ENCODE measurements at regions not wholly inside any gene's neighbourhood (a gene's known extent, or its start where the extent isn't known, plus 50 kb on each side); places are given as distances from the start of the nearest gene placed in this dataset.
A peak's percentile ranks its signal among the peaks of the same experiment; 100 is the strongest.

DNA sequence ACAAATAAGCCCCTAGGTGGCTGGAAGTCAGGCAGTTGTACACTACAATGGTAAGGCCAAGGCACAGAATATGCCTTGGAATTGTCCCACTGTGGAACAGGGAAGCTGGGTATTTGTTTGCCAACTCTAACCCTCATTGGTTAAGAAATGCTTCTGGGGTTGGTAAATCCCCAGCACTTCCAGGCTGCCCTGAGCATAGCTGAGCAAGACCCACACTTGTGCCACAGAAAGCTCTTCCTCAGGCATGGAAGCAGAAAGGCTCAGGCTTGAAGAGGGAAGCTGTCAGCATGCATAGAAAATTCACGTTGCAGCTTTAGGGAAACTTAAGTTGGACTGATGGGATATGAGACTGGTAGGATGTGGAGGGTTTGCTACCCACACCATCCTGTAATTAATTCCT lies 86.9 kb upstream of the PLCL2 start:
- Histone ChIP-seq H3K27me3 (replicated peaks in 1 of 4; ENCODE audit: control extremely low read depth in 1 of 4, control insufficient read depth in 3 of 4, insufficient read depth in 4 of 4, low read length in 3 of 4) (no peaks in the 10 kb centered on the region), H3K9ac (ENCODE audit: low read length) (no peak overlapping the region), H3K4me1 (ENCODE audit: control insufficient read depth in 2 of 2, insufficient read depth in 2 of 2, low read length in 2 of 2) (peaks cover 44% of the 10 kb centered on the region in 2 donors), H2AFZ (ENCODE audit: insufficient read depth, low read depth, low read length, poor library complexity, severe bottlenecking) (no peak overlapping the region), H3K9me3 (ENCODE audit: control extremely low read depth in 1 of 3, control insufficient read depth in 2 of 3, insufficient read depth in 1 of 3, low read length in 2 of 3) (no peaks in the 10 kb centered on the region), H3K79me2 (ENCODE audit: control insufficient read depth, insufficient read depth, low read length) (no peaks in the 10 kb centered on the region), H3K36me3 (replicated peaks in 1 of 2; ENCODE audit: control extremely low read depth in 1 of 2, control insufficient read depth in 1 of 2, extremely low read depth in 1 of 2, insufficient read depth in 2 of 2, low read length in 1 of 2) (no peaks in the 10 kb centered on the region), H3K27ac (ENCODE audit: low read length in 2 of 2) (no peak overlapping the region), H3K4me2 (replicated peaks; ENCODE audit: low read depth, low read length, poor library complexity, severe bottlenecking) (no peak overlapping the region), H4K20me1 (ENCODE audit: control insufficient read depth, insufficient read depth, low read length, poor library complexity, severe bottlenecking) (no peaks in the 10 kb centered on the region), H3K4me3 (ENCODE audit: control extremely low read depth in 1 of 5, extremely low read depth in 1 of 5, insufficient read depth in 1 of 5, low read depth in 2 of 5, low read length in 4 of 5) (no peak overlapping the region)
- Mint-ChIP-seq H3K27ac (no peak overlapping the region), H3K4me1 (peaks cover 50% of the 10 kb centered on the region), H3K27me3 (no peaks in the 10 kb centered on the region), H3K4me3 (no peak overlapping the region), H3K9me3 (ENCODE audit: insufficient read depth) (no peaks in the 10 kb centered on the region)
- intact Hi-C loops (cut with micrococcal nuclease) = no loop called here
- TF ChIP-seq, protein P1, sequence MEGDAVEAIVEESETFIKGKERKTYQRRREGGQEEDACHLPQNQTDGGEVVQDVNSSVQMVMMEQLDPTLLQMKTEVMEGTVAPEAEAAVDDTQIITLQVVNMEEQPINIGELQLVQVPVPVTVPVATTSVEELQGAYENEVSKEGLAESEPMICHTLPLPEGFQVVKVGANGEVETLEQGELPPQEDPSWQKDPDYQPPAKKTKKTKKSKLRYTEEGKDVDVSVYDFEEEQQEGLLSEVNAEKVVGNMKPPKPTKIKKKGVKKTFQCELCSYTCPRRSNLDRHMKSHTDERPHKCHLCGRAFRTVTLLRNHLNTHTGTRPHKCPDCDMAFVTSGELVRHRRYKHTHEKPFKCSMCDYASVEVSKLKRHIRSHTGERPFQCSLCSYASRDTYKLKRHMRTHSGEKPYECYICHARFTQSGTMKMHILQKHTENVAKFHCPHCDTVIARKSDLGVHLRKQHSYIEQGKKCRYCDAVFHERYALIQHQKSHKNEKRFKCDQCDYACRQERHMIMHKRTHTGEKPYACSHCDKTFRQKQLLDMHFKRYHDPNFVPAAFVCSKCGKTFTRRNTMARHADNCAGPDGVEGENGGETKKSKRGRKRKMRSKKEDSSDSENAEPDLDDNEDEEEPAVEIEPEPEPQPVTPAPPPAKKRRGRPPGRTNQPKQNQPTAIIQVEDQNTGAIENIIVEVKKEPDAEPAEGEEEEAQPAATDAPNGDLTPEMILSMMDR (IDR thresholded peaks at IDR 0.05) = no peak
- TF ChIP-seq EZH2 (IDR thresholded peaks at IDR 0.05; ENCODE audit: borderline replicate concordance, insufficient read depth, low read depth, low read length, poor library complexity, severe bottlenecking) = no peak
- POLR2A ChIA-PET = no interaction called here
- DNase-seq (no peak), ATAC-seq (ENCODE audit: low read depth) (no peak)
- WGBS (ENCODE audit: insufficient coverage) = no CpG with 5 or more reads among the region's 1 CpG
- CTCF ChIA-PET = interaction anchor here (0.5 kb wide), 1 partner anchor 839 kb away, joined by 3 read pairs; no protein-coding TSS in a partner anchor

DNA sequence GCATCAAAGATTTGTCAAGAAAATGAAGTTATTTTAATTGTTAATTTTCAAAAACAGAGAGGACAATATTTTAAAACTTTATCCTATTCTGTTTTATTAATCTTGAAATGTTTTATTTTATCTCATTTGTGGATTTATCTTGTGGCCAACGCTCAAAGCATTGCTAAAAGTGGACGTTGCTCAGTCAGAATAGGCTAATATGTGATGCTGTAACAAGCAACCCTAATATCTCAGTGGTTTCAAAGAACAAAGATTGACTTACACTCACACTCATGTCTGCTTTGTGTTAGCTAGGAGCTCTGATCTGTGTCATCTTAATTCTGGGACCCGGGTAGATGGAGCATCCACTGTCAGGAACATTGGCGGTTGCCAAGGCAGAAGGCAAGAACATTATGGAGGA lies 86.0 kb upstream of the PLCL2 start:
- ChIA-PET POLR2A (no interaction called here), CTCF (no interaction called here)
- H3K9me3 ChIP-seq (ENCODE audit: control extremely low read depth in 1 of 3, control insufficient read depth in 2 of 3, insufficient read depth in 1 of 3, low read length in 2 of 3) = no peaks in the 10 kb centered on the region

More for the DNA sequence above, 86.0 kb upstream of the PLCL2 start:
- Histone ChIP-seq H3K27ac (ENCODE audit: low read length in 2 of 2) (no peak overlapping the region), H3K9ac (ENCODE audit: low read length) (no peak overlapping the region), H3K4me1 (ENCODE audit: control insufficient read depth in 2 of 2, insufficient read depth in 2 of 2, low read length in 2 of 2) (peaks cover 46 to 48% of the 10 kb centered on the region in 2 donors), H3K4me2 (replicated peaks; ENCODE audit: low read depth, low read length, poor library complexity, severe bottlenecking) (no peak overlapping the region), H4K20me1 (ENCODE audit: control insufficient read depth, insufficient read depth, low read length, poor library complexity, severe bottlenecking) (no peaks in the 10 kb centered on the region), H3K79me2 (ENCODE audit: control insufficient read depth, insufficient read depth, low read length) (no peaks in the 10 kb centered on the region), H3K4me3 (ENCODE audit: control extremely low read depth in 1 of 5, extremely low read depth in 1 of 5, insufficient read depth in 1 of 5, low read depth in 2 of 5, low read length in 4 of 5) (no peak overlapping the region), H2AFZ (ENCODE audit: insufficient read depth, low read depth, low read length, poor library complexity, severe bottlenecking) (no peak overlapping the region), H3K36me3 (replicated peaks in 1 of 2; ENCODE audit: control extremely low read depth in 1 of 2, control insufficient read depth in 1 of 2, extremely low read depth in 1 of 2, insufficient read depth in 2 of 2, low read length in 1 of 2) (no peaks in the 10 kb centered on the region), H3K27me3 (replicated peaks in 1 of 4; ENCODE audit: control extremely low read depth in 1 of 4, control insufficient read depth in 3 of 4, insufficient read depth in 4 of 4, low read length in 3 of 4) (no peaks in the 10 kb centered on the region)
- DNase-seq (no peak), ATAC-seq (ENCODE audit: low read depth) (no peak)
- no peak for TF ChIP-seq EZH2 (IDR thresholded peaks at IDR 0.05; ENCODE audit: borderline replicate concordance, insufficient read depth, low read depth, low read length, poor library complexity, severe bottlenecking)
- TF ChIP-seq, protein P1 (IDR thresholded peaks at IDR 0.05) = no peak
- peak overlapping the region; percentile 51 for H3K27ac Mint-ChIP-seq
- intact Hi-C loops (cut with micrococcal nuclease) = no loop called here
- 90% methylated on average over 2 of the region's 4 CpGs for WGBS (ENCODE audit: insufficient coverage)
- H3K4me3 Mint-ChIP-seq = no peak overlapping the region
- H3K27me3 Mint-ChIP-seq = no peaks in the 10 kb centered on the region
- no peaks in the 10 kb centered on the region for H3K9me3 Mint-ChIP-seq (ENCODE audit: insufficient read depth)
- peaks cover 54% of the 10 kb centered on the region for H3K4me1 Mint-ChIP-seq
